ENCODE measurements at regions not wholly inside any gene's neighbourhood (a gene's known extent, or its start where the extent isn't known, plus 50 kb on each side); places are given as distances from the start of the nearest gene placed in this dataset.
"Not testable (repeated sequence)": the region's sequence is repeated elsewhere in the genome, so short reads cannot be mapped to it uniquely, and the experiment has no call there.

GRCh38 chr1:185561629-185562028 lies 172.6 kb upstream of the HMCN1 start:
- DNase-seq (ENCODE audit: low read depth in 1 of 2, low spot score in 2 of 2): peak in 1 of 2 experiments; percentile 56
- Histone ChIP-seq H3K4me3 (no peak overlapping the region), H3K9me3 (replicated peaks) (no peaks in the 10 kb centered on the region), H3K4me1 (replicated peaks) (peaks cover 39% of the 10 kb centered on the region), H3K27me3 (replicated peaks) (no peaks in the 10 kb centered on the region), H3K36me3 (no peaks in the 10 kb centered on the region), H3K27ac (peak overlapping the region; percentile 18; the same call in 1 of the 2 replicates)

GRCh38 chr1:185560760-185561159 lies 173.4 kb upstream of the HMCN1 start:
- no peaks in the 10 kb centered on the region for H3K9me3 ChIP-seq (replicated peaks)
- no peaks in the 10 kb centered on the region for H3K36me3 ChIP-seq
- no peaks in the 10 kb centered on the region for H3K27me3 ChIP-seq (replicated peaks)
- H3K27ac ChIP-seq: no peak overlapping the region
- H3K4me3 ChIP-seq: no peak overlapping the region
- no peak for DNase-seq (ENCODE audit: low read depth in 1 of 2, low spot score in 2 of 2)
- peaks cover 33% of the 10 kb centered on the region for H3K4me1 ChIP-seq (replicated peaks)

DNA sequence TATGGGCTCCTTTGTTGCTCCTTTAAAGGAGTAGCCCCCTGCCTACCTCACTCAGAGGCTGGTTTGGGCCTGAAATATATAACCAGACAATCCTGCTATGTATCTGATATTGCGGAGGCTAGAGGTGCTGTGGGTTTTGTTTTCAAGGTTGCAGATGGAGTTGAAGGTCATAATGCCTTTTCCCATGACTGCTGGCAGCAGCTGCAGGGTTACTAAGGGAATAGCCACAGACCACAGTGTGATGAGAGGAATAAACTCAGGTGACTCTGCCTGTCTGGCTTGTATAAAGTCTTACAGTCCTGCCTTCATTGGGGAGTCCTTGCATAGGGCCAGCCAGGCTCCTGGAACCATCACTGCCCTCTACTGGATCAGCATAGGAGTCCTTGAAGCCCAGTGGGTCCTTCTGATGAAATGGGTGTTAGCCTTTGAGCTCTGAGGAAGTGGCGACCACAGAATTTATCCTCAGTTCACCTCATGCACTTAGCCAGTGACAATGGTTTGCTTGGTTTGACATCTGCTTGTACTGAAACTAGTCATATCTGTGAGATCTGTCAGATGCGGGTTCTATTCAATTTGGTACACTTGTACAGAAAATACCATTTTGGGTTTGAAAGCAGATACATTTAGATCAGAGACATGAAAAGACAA lies 174.4 kb upstream of the HMCN1 start:
- H3K36me3 ChIP-seq: no peaks in the 10 kb centered on the region
- DNase-seq (ENCODE audit: low read depth in 1 of 2, low spot score in 2 of 2): no peak

DNA sequence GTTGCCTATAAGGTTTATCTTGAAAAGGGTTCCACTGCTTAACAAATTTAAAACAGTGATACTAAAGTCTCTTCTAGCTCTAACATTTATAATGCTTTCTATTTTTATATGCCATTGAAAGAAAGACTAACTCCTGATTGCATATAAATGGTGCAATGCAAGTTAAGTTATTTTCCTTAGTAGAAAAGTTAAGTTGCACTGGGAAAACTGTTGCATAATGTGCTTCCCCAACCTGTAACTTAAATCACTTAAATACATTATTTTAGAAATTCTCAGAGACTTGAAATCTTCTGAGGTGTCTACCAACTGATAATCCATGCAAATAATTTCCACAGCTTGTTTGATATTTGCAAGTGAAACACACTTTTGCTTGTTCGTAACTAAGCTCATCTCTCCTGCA lies 175.0 kb upstream of the HMCN1 start:
- Histone ChIP-seq H3K27me3 (replicated peaks) (no peaks in the 10 kb centered on the region), H3K4me3 (no peak overlapping the region), H3K27ac (no peak overlapping the region), H3K4me1 (replicated peaks) (peaks cover 18% of the 10 kb centered on the region), H3K36me3 (no peaks in the 10 kb centered on the region), H3K9me3 (replicated peaks) (no peaks in the 10 kb centered on the region)
- DNase-seq (ENCODE audit: low read depth in 1 of 2, low spot score in 2 of 2): no peak

More for the DNA sequence above, 174.4 kb upstream of the HMCN1 start:
- H3K4me1 ChIP-seq (replicated peaks): peaks cover 25% of the 10 kb centered on the region
- H3K9me3 ChIP-seq (replicated peaks): no peaks in the 10 kb centered on the region
- no peak overlapping the region for H3K27ac ChIP-seq
- H3K4me3 ChIP-seq: no peak overlapping the region
- no peaks in the 10 kb centered on the region for H3K27me3 ChIP-seq (replicated peaks)

- peaks cover 7% of the 10 kb centered on the region for H3K4me1 ChIP-seq (replicated peaks)
- H3K36me3 ChIP-seq: no peaks in the 10 kb centered on the region
- H3K9me3 ChIP-seq (replicated peaks): no peaks in the 10 kb centered on the region
- DNase-seq (ENCODE audit: low read depth in 1 of 2, low spot score in 2 of 2): no peak
- no peak overlapping the region for H3K27ac ChIP-seq
- no peaks in the 10 kb centered on the region for H3K27me3 ChIP-seq (replicated peaks)
- no peak overlapping the region for H3K4me3 ChIP-seq
Measured at GRCh38 chr1:185556561-185556960, 177.6 kb upstream of the HMCN1 start.

DNA sequence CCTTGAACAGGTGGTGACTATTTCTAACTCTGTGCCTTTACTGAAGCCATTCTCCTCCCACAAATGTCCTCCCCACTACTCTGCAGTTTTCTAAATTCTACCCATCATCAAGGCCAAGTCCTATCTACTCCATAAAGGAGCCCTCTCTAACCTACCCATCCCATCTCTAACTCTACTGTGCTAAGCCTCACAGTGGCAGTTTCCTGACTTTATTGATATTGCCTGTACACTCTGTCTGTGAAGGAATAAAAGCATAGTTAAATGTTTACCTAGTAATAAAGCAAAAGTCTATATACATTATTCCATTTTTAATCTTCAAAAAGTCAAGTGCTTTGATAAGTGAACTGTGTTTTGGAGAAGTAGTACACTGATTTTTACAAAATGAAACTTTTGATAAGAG lies 178.4 kb upstream of the HMCN1 start:
- Histone ChIP-seq H3K4me3 (no peak overlapping the region), H3K27ac (no peak overlapping the region), H3K36me3 (no peaks in the 10 kb centered on the region), H3K4me1 (replicated peaks) (peaks cover 3% of the 10 kb centered on the region; the same call in 1 of the 2 replicates), H3K9me3 (replicated peaks) (no peaks in the 10 kb centered on the region), H3K27me3 (replicated peaks) (no peaks in the 10 kb centered on the region)
- no peak for DNase-seq (ENCODE audit: low read depth in 1 of 2, low spot score in 2 of 2)

GRCh38 chr1:185551008-185551407 lies 183.2 kb upstream of the HMCN1 start:
- no peak for DNase-seq (ENCODE audit: low read depth in 1 of 2, low spot score in 2 of 2)
- H3K36me3 ChIP-seq: no peaks in the 10 kb centered on the region
- H3K9me3 ChIP-seq (replicated peaks): no peaks in the 10 kb centered on the region
- no peak overlapping the region for H3K27ac ChIP-seq
- no peaks in the 10 kb centered on the region for H3K4me1 ChIP-seq (replicated peaks)
- H3K27me3 ChIP-seq (replicated peaks): no peaks in the 10 kb centered on the region
- no peak overlapping the region for H3K4me3 ChIP-seq

DNA sequence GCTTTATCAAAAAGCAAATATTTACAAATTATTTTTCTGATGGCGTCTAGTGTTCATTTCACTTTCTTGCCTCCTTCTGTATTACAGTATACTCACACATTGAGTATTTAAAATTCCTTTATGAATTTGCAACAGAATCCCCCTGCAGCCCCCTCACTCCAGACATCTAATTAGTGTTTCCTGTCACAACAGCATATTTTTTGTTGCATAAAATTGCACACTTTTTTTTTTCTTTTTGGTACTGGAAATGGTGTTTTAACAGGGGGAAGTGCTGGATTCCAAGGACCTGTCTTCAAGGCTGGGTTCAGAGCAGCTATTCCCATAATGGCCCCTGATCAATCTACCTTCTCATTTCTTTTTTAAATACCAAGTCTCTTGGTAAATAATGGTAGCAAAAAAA lies 184.3 kb upstream of the HMCN1 start:
- no peak overlapping the region for H3K27ac ChIP-seq

DNA sequence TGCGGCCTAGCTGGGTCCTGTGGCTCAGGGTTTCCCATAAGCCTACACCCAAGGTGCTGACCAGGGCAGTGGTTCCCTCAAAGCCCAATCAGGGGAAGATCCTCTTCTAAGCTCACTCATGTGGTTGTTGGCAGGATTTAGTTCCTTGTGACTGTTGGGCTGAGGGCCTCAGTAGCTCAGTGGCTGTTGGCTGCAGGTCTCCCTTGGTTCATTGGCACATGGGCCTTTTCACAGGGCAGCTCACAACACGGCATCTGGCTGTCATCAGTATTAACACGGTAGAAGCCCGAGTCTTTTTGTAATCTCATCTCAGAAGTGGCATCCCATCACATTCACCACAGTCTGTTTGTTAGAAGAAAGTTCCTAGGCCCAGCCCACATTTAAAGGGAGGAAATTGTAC lies 188.2 kb upstream of the HMCN1 start:
- H3K9me3 ChIP-seq (replicated peaks): no peaks in the 10 kb centered on the region
- no peak for DNase-seq (ENCODE audit: low read depth in 1 of 2, low spot score in 2 of 2)
- no peak overlapping the region for H3K4me3 ChIP-seq
- H3K27me3 ChIP-seq (replicated peaks): no peaks in the 10 kb centered on the region
- H3K4me1 ChIP-seq (replicated peaks): no peaks in the 10 kb centered on the region
- H3K27ac ChIP-seq: no peak overlapping the region
- no peaks in the 10 kb centered on the region for H3K36me3 ChIP-seq

More for the DNA sequence above, 184.3 kb upstream of the HMCN1 start:
- Histone ChIP-seq H3K36me3 (no peaks in the 10 kb centered on the region), H3K4me1 (replicated peaks) (no peaks in the 10 kb centered on the region), H3K4me3 (no peak overlapping the region), H3K27me3 (replicated peaks) (no peaks in the 10 kb centered on the region), H3K9me3 (replicated peaks) (no peaks in the 10 kb centered on the region)
- DNase-seq (ENCODE audit: low read depth in 1 of 2, low spot score in 2 of 2): no peak

GRCh38 chr1:185541871-185542301 lies 192.3 kb upstream of the HMCN1 start:
- Histone ChIP-seq H3K36me3 (no peaks in the 10 kb centered on the region), H3K4me1 (replicated peaks) (no peaks in the 10 kb centered on the region), H3K27me3 (replicated peaks) (no peaks in the 10 kb centered on the region), H3K27ac (no peak overlapping the region), H3K4me3 (no peak overlapping the region), H3K9me3 (replicated peaks) (no peaks in the 10 kb centered on the region)
- peak in 1 of 2 experiments; percentile 21 for DNase-seq (ENCODE audit: low read depth in 1 of 2, low spot score in 2 of 2)

GRCh38 chr1:185540295-185540694 lies 193.9 kb upstream of the HMCN1 start:
- no peak overlapping the region for H3K4me3 ChIP-seq
- no peak overlapping the region for H3K27ac ChIP-seq
- no peaks in the 10 kb centered on the region for H3K4me1 ChIP-seq (replicated peaks)
- DNase-seq (ENCODE audit: low read depth in 1 of 2, low spot score in 2 of 2): no peak
- H3K36me3 ChIP-seq: no peaks in the 10 kb centered on the region
- H3K27me3 ChIP-seq (replicated peaks): no peaks in the 10 kb centered on the region
- H3K9me3 ChIP-seq (replicated peaks): no peaks in the 10 kb centered on the region

- Histone ChIP-seq H3K36me3 (no peaks in the 10 kb centered on the region), H3K27me3 (replicated peaks) (no peaks in the 10 kb centered on the region), H3K4me3 (no peak overlapping the region), H3K9me3 (replicated peaks) (no peaks in the 10 kb centered on the region), H3K4me1 (replicated peaks) (no peaks in the 10 kb centered on the region), H3K27ac (no peak overlapping the region)
- DNase-seq (ENCODE audit: low read depth in 1 of 2, low spot score in 2 of 2): no peak
Measured at GRCh38 chr1:185539277-185539943, 194.8 kb upstream of the HMCN1 start.

- not testable (repeated sequence) for H3K4me3 ChIP-seq; H3K27me3 ChIP-seq (replicated peaks); H3K4me1 ChIP-seq (replicated peaks); H3K9me3 ChIP-seq (replicated peaks); H3K36me3 ChIP-seq; DNase-seq (ENCODE audit: low read depth in 1 of 2, low spot score in 2 of 2); H3K27ac ChIP-seq
Measured at GRCh38 chr1:185538309-185538898, 195.8 kb upstream of the HMCN1 start.

DNA sequence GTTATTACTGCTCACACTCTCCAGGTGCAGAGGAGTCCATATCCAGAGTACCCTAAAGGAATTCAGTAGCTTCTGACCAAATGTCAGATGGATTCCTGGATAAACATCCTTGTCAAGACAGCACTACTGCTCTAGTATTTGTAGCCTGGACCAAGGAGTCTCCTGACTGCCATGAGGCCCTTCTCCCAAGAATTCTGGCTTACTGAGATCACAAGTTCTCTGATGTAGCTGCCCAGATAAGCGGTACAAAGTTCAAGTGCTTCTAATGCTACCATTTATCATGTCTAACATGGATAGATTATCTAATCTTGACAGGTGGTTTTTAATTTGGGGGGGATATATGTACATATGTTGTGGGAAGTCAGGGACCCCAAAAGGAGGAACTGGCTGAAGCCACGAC lies 196.6 kb upstream of the HMCN1 start:
- no peaks in the 10 kb centered on the region for H3K9me3 ChIP-seq (replicated peaks)
- H3K4me3 ChIP-seq: no peak overlapping the region
- H3K4me1 ChIP-seq (replicated peaks): no peaks in the 10 kb centered on the region
- no peak for DNase-seq (ENCODE audit: low read depth in 1 of 2, low spot score in 2 of 2)
- no peaks in the 10 kb centered on the region for H3K27me3 ChIP-seq (replicated peaks)
- no peaks in the 10 kb centered on the region for H3K36me3 ChIP-seq
- no peak overlapping the region for H3K27ac ChIP-seq
